H1 (cell line): ENCODE measurements at regions not wholly inside any gene's neighbourhood (a gene's known extent, or its start where the extent isn't known, plus 50 kb on each side); places are given as distances from the start of the nearest gene placed in this dataset.

Source experiments
- CTCF ChIA-PET: fragments of 300-600 bp; sonication (Branson Sonifier 250); formaldehyde crosslinking; loops from one replicate; lab custom pipeline; 2021; ENCODE audit not compliant: partially characterized antibody; lab: Charles Lee
- POLR2A ChIA-PET: fragments of 300-600 bp; sonication (Branson Sonifier 250); formaldehyde crosslinking; loops from one replicate; lab custom pipeline; 2021; ENCODE audit warnings: inconsistent platforms; ENCODE audit not compliant: partially characterized antibody; lab: Charles Lee
- DNase-seq, 2 experiments: peaks; one replicate each; pipeline versions ENCODE4 v3.0.0 to v3.0.0-alpha.2; 2010 to 2022; ENCODE audit warnings: low spot score in 2 of 2, low read depth in 1 of 2, mixed read lengths in 1 of 2
- FAIRE-seq: peaks from 2 replicates; lab custom pipeline; 2011; peaks lifted over from hg19 to GRCh38; lab: Jason Lieb, UNC
- H2AFZ ChIP-seq: 2 replicates; pipeline ENCODE4 v1.8.1; 2012; ENCODE audit warnings: low read length, inconsistent platforms
- H2AK5ac ChIP-seq: 2 replicates; pipeline ENCODE4 v1.6.1; 2013; ENCODE audit warnings: low read depth, low read length
- H2BK120ac ChIP-seq: replicated peaks from 2 replicates; pipeline ENCODE3; 2013; ENCODE audit warnings: low read depth, low read length, inconsistent platforms
- H2BK12ac ChIP-seq: 2 replicates; pipeline ENCODE4 v1.6.1; 2013; ENCODE audit warnings: low read depth, low read length
- H2BK15ac ChIP-seq: 2 replicates; pipeline ENCODE4 v1.6.1; 2013; ENCODE audit warnings: low read length
- H2BK20ac ChIP-seq: 2 replicates; pipeline ENCODE4 v1.6.1; 2013; ENCODE audit warnings: low read length
- H2BK5ac ChIP-seq: 2 replicates; pipeline ENCODE4 v1.6.1; 2013; ENCODE audit warnings: low read depth, low read length
- H3K14ac ChIP-seq: 2 replicates; pipeline ENCODE4 v1.6.1; 2013; ENCODE audit warnings: inconsistent platforms; ENCODE audit not compliant: insufficient read length
- H3K18ac ChIP-seq: 2 replicates; pipeline ENCODE4 v1.6.1; 2013; ENCODE audit warnings: low read length; ENCODE audit errors: extremely low read depth
- H3K23ac ChIP-seq: 2 replicates; pipeline ENCODE4 v1.6.1; 2013; ENCODE audit warnings: inconsistent platforms; ENCODE audit not compliant: insufficient read length
- H3K23me2 ChIP-seq: 2 replicates; pipeline ENCODE4 v1.6.1; 2013; ENCODE audit warnings: low read depth, low read length
- H3K27ac ChIP-seq: 2 replicates; pipeline ENCODE4 v1.6.1; 2011; ENCODE audit warnings: low read depth, low read length, inconsistent platforms
- H3K27me3 ChIP-seq, 4 experiments: replicated peaks in 1 of 4; 1 replicate in 1 of 4; 2 replicates in 3 of 4; pipeline versions ENCODE4 v1.6.1 to v1.8.1; 2011 to 2013; ENCODE audit warnings: low read length in 3 of 4, mild to moderate bottlenecking in 3 of 4, inconsistent platforms in 2 of 4, mixed read lengths in 2 of 4, moderate library complexity in 1 of 4; ENCODE audit not compliant: control insufficient read depth in 3 of 4, insufficient read depth in 3 of 4; ENCODE audit errors: extremely low read depth in 1 of 4
- H3K36me3 ChIP-seq, 4 experiments: 2 replicates each; pipeline versions ENCODE4 v1.6.1 to v1.8.1; 2011 to 2013; ENCODE audit warnings: mild to moderate bottlenecking in 4 of 4, low read length in 3 of 4, moderate library complexity in 2 of 4, control low read depth in 1 of 4, inconsistent platforms in 1 of 4; ENCODE audit not compliant: insufficient read depth in 4 of 4, control insufficient read depth in 2 of 4
- H3K4ac ChIP-seq: replicated peaks from 2 replicates; pipeline ENCODE3; 2013; ENCODE audit warnings: low read length, low read depth, mixed read lengths, inconsistent platforms; ENCODE audit not compliant: insufficient read length
- H3K4me1 ChIP-seq, 4 experiments: replicated peaks in 1 of 4; 1 replicate in 1 of 4; 2 replicates in 3 of 4; pipeline versions ENCODE4 v1.6.1 to v1.8.1; 2011 to 2013; ENCODE audit warnings: low read length in 3 of 4, inconsistent platforms in 2 of 4, mixed read lengths in 1 of 4; ENCODE audit not compliant: insufficient read depth in 4 of 4, control insufficient read depth in 3 of 4
- H3K4me2 ChIP-seq, 2 experiments: 2 replicates each; pipeline versions ENCODE4 v1.6.1 to v1.8.1; 2011 to 2013; ENCODE audit warnings: low read depth in 2 of 2, low read length in 2 of 2, control low read depth in 1 of 2, inconsistent platforms in 1 of 2, mild to moderate bottlenecking in 1 of 2; ENCODE audit not compliant: insufficient read depth in 1 of 2
- H3K4me3 ChIP-seq, 4 experiments: fragments of 200-600, 300-600 bp in 1 of 4; sonication (generic), shearing (Covaris generic), sonication (Bioruptor Twin) in 1 of 4; 2 replicates each; pipeline versions ENCODE4 v1.5.1 to v1.8.1; 2011 to 2016; ENCODE audit warnings: low read length in 4 of 4, low read depth in 3 of 4, control low read depth in 2 of 4, inconsistent platforms in 2 of 4, mild to moderate bottlenecking in 2 of 4, mixed read lengths in 1 of 4, moderate library complexity in 1 of 4; ENCODE audit not compliant: insufficient read depth in 2 of 4; ENCODE audit errors: extremely low read depth in 1 of 4
- H3K56ac ChIP-seq: replicated peaks from 2 replicates; pipeline ENCODE3; 2013; ENCODE audit warnings: low read depth, mild to moderate bottlenecking, mixed read lengths, low read length, inconsistent platforms; ENCODE audit not compliant: insufficient read length
- H3K79me1 ChIP-seq: 2 replicates; pipeline ENCODE4 v1.6.1; 2013; ENCODE audit warnings: low read depth, low read length, control low read depth
- H3K79me2 ChIP-seq, 2 experiments: 2 replicates each; pipeline versions ENCODE4 v1.6.1 to v1.8.1; 2012 to 2013; ENCODE audit warnings: low read length in 2 of 2, mild to moderate bottlenecking in 2 of 2, inconsistent platforms in 1 of 2; ENCODE audit not compliant: insufficient read depth in 2 of 2, control insufficient read depth in 1 of 2
- H3K9ac ChIP-seq, 4 experiments: replicated peaks in 1 of 4; 1 replicate in 1 of 4; 2 replicates in 3 of 4; pipeline versions ENCODE4 v1.6.1 to v1.8.1; 2011 to 2013; ENCODE audit warnings: low read depth in 3 of 4, low read length in 3 of 4, control low read depth in 2 of 4, mild to moderate bottlenecking in 2 of 4, moderate library complexity in 2 of 4, inconsistent platforms in 1 of 4; ENCODE audit errors: extremely low read depth in 1 of 4
- H3K9me3 ChIP-seq, 2 experiments: 2 replicates each; pipeline versions ENCODE4 v1.6.1 to v1.8.1; 2012 to 2013; ENCODE audit warnings: mild to moderate bottlenecking in 2 of 2, moderate library complexity in 2 of 2, control low read depth in 1 of 2, inconsistent platforms in 1 of 2, low read depth in 1 of 2, low read length in 1 of 2, mixed read lengths in 1 of 2; ENCODE audit not compliant: insufficient read depth in 2 of 2
- H4K20me1 ChIP-seq, 2 experiments: replicated peaks in 1 of 2; 2 replicates each; pipeline versions ENCODE3 to v1.8.1; 2011 to 2013; ENCODE audit warnings: inconsistent platforms in 2 of 2, low read length in 2 of 2, mild to moderate bottlenecking in 1 of 2; ENCODE audit not compliant: insufficient read depth in 2 of 2, control insufficient read depth in 1 of 2
- H4K5ac ChIP-seq: 2 replicates; pipeline ENCODE4 v1.6.1; 2013; ENCODE audit warnings: low read length, low read depth, mixed read lengths, inconsistent platforms; ENCODE audit not compliant: insufficient read length
- H4K8ac ChIP-seq: 2 replicates; pipeline ENCODE4 v1.8.0; 2013; ENCODE audit warnings: mild to moderate bottlenecking, moderate library complexity, low read length, inconsistent platforms; ENCODE audit not compliant: insufficient read depth; ENCODE audit errors: extremely low read depth
- H4K91ac ChIP-seq: replicated peaks from 2 replicates; pipeline ENCODE3; 2013; ENCODE audit warnings: low read length, mixed read lengths, inconsistent platforms; ENCODE audit not compliant: insufficient read length
- CHD7 ChIP-seq: fragments of 300-600 bp; sonication (generic); IDR thresholded peaks from 2 replicates; pipeline ENCODE4 v1.7.1; 2012; ENCODE audit warnings: low read length, moderate library complexity, mild to moderate bottlenecking, inconsistent platforms; ENCODE audit not compliant: insufficient replicate concordance

- no peak overlapping the region for H4K8ac ChIP-seq
- FAIRE-seq, result no peak
- H2BK120ac ChIP-seq, result no peak overlapping the region
- no peak overlapping the region for H2BK12ac ChIP-seq
- no peaks in the 10 kb centered on the region for H3K36me3 ChIP-seq
- CTCF ChIA-PET, result no interaction called here
- H3K23me2 ChIP-seq, result no peaks in the 10 kb centered on the region
- H2BK20ac ChIP-seq, result no peak overlapping the region
- H4K20me1 ChIP-seq, result no peaks in the 10 kb centered on the region
- H3K79me1 ChIP-seq, result no peaks in the 10 kb centered on the region
- no peak overlapping the region for H2BK5ac ChIP-seq
- POLR2A ChIA-PET, result no interaction called here
- H3K9me3 ChIP-seq, result no peaks in the 10 kb centered on the region
- no peak for TF ChIP-seq CHD7
- H3K14ac ChIP-seq, result no peak overlapping the region
- H2BK15ac ChIP-seq, result no peak overlapping the region
- no peak overlapping the region for H4K5ac ChIP-seq
- no peaks in the 10 kb centered on the region for H3K27me3 ChIP-seq
- no peak overlapping the region for H3K9ac ChIP-seq
- H3K4me2 ChIP-seq, result no peak overlapping the region
- no peak overlapping the region for H3K18ac ChIP-seq
- no peak overlapping the region for H3K27ac ChIP-seq
- H3K23ac ChIP-seq, result no peak overlapping the region
- DNase-seq, result no peak
- no peaks in the 10 kb centered on the region for H3K79me2 ChIP-seq
- no peak overlapping the region for H2AFZ ChIP-seq
- H3K4me3 ChIP-seq, result no peak overlapping the region
- H3K4me1 ChIP-seq, result no peaks in the 10 kb centered on the region
- no peak overlapping the region for H3K4ac ChIP-seq
- no peak overlapping the region for H3K56ac ChIP-seq
- no peak overlapping the region for H4K91ac ChIP-seq
- H2AK5ac ChIP-seq, result no peak overlapping the region
Observed at GRCh38 chrX:121649417-121649816, 602.0 kb downstream of the GLUD2 start.
